ENCODE measurements at regions not wholly inside any gene's neighbourhood (a gene's known extent, or its start where the extent isn't known, plus 50 kb on each side); places are given as distances from the start of the nearest gene placed in this dataset.

- TF ChIP-seq, protein P1, sequence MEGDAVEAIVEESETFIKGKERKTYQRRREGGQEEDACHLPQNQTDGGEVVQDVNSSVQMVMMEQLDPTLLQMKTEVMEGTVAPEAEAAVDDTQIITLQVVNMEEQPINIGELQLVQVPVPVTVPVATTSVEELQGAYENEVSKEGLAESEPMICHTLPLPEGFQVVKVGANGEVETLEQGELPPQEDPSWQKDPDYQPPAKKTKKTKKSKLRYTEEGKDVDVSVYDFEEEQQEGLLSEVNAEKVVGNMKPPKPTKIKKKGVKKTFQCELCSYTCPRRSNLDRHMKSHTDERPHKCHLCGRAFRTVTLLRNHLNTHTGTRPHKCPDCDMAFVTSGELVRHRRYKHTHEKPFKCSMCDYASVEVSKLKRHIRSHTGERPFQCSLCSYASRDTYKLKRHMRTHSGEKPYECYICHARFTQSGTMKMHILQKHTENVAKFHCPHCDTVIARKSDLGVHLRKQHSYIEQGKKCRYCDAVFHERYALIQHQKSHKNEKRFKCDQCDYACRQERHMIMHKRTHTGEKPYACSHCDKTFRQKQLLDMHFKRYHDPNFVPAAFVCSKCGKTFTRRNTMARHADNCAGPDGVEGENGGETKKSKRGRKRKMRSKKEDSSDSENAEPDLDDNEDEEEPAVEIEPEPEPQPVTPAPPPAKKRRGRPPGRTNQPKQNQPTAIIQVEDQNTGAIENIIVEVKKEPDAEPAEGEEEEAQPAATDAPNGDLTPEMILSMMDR (IDR thresholded peaks at IDR 0.05) = no peak
- no peak for TF ChIP-seq POLR2A (IDR thresholded peaks at IDR 0.05)
- no peak for DNase-seq
- intact Hi-C loops (cut with DNase I; ENCODE audit: low total_unique reads) = no loop called here
- H3K27me3 ChIP-seq = no peaks in the 10 kb centered on the region
- no peak overlapping the region for H3K4me3 ChIP-seq
- no peaks in the 10 kb centered on the region for H3K36me3 ChIP-seq (ENCODE audit: low read depth, missing control alignments)
- no peaks in the 10 kb centered on the region for H3K9me3 ChIP-seq
- no peak overlapping the region for H3K27ac ChIP-seq
- H3K4me1 ChIP-seq = no peaks in the 10 kb centered on the region
- WGBS, 2 donors = 86 to 88% methylated on average over 7 of the region's 7 CpGs
Measured at GRCh38 chr4:98796991-98797390, 131.9 kb downstream of the EIF4E start.

DNA sequence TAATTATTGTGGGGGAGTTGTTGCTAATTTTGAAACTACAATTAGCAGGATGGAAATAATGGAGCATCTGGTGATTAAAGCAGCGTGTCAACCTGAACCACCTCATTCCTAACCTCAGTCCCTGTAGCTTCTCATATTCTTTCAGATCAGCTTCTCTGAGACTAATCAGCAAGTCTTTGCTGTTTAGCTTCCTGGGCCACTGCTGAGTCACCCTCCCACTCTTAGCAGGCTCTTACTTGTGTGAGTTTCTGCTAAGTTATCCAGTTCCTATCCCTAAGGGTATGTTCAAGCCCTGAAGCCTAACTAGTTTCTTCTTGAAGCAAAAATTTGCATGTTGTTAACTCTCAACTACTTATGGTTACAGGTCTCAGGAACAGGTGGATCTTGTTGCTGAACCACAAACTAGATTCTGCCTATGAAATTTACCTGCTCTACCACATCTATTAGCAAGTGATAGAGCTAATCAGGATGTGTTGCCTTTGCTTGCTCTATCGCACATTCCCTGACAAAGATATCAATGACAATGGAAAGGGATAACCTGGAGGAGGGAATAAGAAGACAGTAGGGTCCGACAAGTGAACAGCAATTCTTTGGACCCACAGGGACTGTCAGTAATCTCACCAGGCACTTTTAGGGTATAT lies 134.2 kb downstream of the EIF4E start:
- Histone ChIP-seq H3K4me3 (no peak overlapping the region), H3K36me3 (ENCODE audit: low read depth, missing control alignments) (no peaks in the 10 kb centered on the region), H3K9me3 (no peaks in the 10 kb centered on the region), H3K27ac (no peak overlapping the region), H3K4me1 (no peaks in the 10 kb centered on the region), H3K27me3 (no peaks in the 10 kb centered on the region)
- 77 to 91% methylated on average over 3 of the region's 3 CpGs for WGBS, 2 donors
- intact Hi-C loops (cut with DNase I; ENCODE audit: low total_unique reads) = no loop called here
- no peak for DNase-seq
- TF ChIP-seq, protein P1 (IDR thresholded peaks at IDR 0.05) = no peak
- TF ChIP-seq POLR2A (IDR thresholded peaks at IDR 0.05) = no peak

GRCh38 chr4:98793658-98794057 lies 135.2 kb upstream of the TSPAN5 start:
- TF ChIP-seq POLR2A (IDR thresholded peaks at IDR 0.05) = no peak
- TF ChIP-seq, protein P1 (IDR thresholded peaks at IDR 0.05) = no peak
- no peak overlapping the region for H3K27ac ChIP-seq
- no peak for DNase-seq
- no peaks in the 10 kb centered on the region for H3K27me3 ChIP-seq
- 81 to 84% methylated on average over 3 of the region's 3 CpGs for WGBS, 2 donors
- no peaks in the 10 kb centered on the region for H3K4me1 ChIP-seq
- H3K4me3 ChIP-seq = no peak overlapping the region
- no peaks in the 10 kb centered on the region for H3K36me3 ChIP-seq (ENCODE audit: low read depth, missing control alignments)
- intact Hi-C loops (cut with DNase I; ENCODE audit: low total_unique reads) = no loop called here
- no peaks in the 10 kb centered on the region for H3K9me3 ChIP-seq

GRCh38 chr4:98786866-98787265 lies 128.5 kb upstream of the TSPAN5 start:
- Histone ChIP-seq H3K4me1 (no peaks in the 10 kb centered on the region), H3K4me3 (no peak overlapping the region), H3K9me3 (no peaks in the 10 kb centered on the region), H3K27me3 (no peaks in the 10 kb centered on the region), H3K36me3 (ENCODE audit: low read depth, missing control alignments) (no peaks in the 10 kb centered on the region), H3K27ac (no peak overlapping the region)
- no peak for TF ChIP-seq POLR2A (IDR thresholded peaks at IDR 0.05)
- TF ChIP-seq, protein P1 (IDR thresholded peaks at IDR 0.05) = peak in 1 of 3 experiments; percentile 17
- WGBS, 2 donors = 65 to 83% methylated on average over 6 of the region's 6 CpGs
- no peak for DNase-seq
- intact Hi-C loops (cut with DNase I; ENCODE audit: low total_unique reads) = no loop called here

All from testis (tissue), 2 donors.